GM18868 (cell line): ENCODE measurements at regions not wholly inside any gene's neighbourhood (a gene's known extent, or its start where the extent isn't known, plus 50 kb on each side); places are given as distances from the start of the nearest gene placed in this dataset.
"Not testable (repeated sequence)": the region's sequence is repeated elsewhere in the genome, so short reads cannot be mapped to it uniquely, and the experiment has no call there.

Experiments
- ATAC-seq: cut with Tn5 transposase; IDR thresholded peaks from one replicate; pipeline ENCODE4 v1.9.1; 2021; ENCODE audit warnings: mild to moderate bottlenecking, moderate library complexity; ENCODE audit not compliant: unreplicated experiment

DNA sequence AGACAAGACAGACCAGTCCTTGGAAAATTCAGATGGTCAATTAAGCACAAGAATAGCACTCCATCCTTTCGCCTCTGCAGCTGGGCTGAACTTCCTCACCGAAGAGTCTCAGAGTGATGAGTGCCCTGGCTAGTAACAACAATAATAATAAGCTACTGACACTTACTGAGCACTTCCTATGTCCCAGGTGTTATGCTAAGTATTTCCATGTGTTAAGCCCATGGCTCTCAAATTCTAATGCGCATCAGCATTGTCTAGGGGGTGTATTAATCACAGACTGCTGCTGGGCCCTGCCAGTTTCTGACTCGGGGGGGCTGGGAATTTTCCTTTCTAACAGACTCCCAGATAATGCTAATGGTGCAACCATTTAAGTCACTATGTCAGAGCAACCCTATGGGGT lies 118.2 kb upstream of the LRFN2 start:
- no peak for ATAC-seq

GRCh38 chr6:40701352-40702007 lies 114.3 kb upstream of the LRFN2 start:
- ATAC-seq: no peak

DNA sequence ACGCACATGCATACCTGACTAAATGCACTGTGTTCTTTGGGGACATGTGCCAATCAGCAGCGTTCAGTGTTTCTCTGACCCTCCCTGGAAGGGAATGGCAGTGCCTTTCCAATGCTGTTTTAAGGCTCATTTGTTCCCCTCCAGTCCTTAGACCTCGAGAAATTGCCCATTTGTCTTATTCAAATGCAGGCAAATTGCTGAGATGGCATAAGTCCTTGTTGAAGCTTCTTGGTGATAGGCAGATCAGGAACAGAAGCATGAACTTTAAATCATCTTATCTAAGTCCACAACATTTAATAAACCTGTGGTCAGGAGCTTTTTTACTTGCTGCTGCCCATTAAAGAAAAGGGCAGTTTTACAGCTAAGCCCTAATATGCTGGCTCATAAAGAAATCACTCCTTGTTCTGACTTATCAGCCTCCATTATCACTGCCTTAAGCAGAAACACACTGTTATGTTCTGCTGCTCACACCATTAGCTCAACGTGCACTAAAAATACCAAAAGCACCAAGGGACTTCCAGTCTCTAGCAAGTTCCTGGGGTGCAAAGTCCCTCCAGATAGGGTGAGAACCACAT lies 112.9 kb upstream of the LRFN2 start:
- no peak for ATAC-seq

- no peak for ATAC-seq
Observed at GRCh38 chr6:40695750-40696415, 108.7 kb upstream of the LRFN2 start.

DNA sequence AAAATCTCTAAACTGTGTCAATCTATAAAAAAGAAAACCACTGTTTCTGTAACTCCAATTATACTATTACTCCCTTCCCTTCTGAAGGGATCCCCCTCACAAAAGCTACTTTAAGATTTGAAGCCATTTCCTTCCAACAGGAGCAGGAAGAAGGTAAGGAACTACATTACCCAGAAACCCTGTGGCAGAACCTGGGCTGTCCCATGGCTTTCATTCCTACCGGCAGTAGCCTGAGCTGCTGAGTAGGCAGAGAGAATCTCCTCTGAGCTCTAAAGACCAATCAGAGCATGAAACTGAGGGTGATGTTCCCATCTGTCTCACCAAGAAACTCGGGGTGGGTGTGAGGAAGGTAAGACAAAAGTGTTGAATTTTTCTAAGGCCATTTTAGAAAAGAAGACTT lies 108.0 kb upstream of the LRFN2 start:
- no peak for ATAC-seq

GRCh38 chr6:40693768-40694167 lies 106.6 kb upstream of the LRFN2 start:
- ATAC-seq: no peak

DNA sequence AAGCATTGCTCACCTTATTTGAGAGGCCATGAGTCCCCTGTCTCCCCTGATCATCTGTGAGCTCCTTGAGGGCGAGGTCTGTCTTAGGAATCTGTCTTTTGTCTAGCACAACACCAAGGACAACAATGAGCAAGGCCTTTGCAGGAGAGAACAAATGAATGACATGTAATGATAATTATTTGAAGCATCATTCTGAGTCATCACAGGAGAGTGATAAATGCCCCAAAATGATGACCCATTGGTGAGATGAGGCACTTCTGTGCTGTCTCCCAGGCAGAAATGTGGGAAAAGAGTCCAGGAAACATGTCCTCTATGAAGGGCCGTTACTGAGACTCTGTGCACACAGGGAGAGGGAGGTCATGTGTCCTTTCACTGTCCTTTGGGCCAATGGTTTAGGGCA lies 105.2 kb upstream of the LRFN2 start:
- ATAC-seq: no peak

- ATAC-seq: no peak
Observed at GRCh38 chr6:40689185-40689584, 102.0 kb upstream of the LRFN2 start.

DNA sequence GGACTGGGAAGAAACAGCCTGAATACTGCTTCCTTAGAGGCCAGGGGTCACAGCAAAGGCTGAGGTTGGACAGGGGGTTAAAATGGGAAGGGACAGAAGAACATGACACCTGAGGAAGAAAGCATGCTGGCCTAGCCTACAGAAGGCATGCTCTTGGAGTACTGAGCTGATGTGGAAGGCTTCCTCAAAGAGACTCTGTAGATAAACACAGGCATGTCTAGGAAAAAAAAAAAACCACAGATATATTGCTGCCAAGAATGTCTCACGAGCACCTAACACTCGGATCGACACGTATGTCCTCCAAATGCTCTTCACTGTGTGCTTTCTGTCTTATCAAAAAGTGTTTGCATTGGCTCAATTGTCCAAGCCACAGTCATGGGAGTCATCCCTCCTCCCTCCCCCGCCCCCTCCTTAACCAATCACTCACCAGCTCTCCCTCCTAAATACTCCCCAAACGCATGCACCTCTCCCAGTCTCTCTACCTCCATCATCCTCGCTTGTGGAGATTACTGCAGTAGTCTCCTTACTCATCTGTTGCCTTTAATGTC lies 101.1 kb upstream of the LRFN2 start:
- no peak for ATAC-seq

- ATAC-seq: no peak
Observed at GRCh38 chr6:40685862-40686261, 98.7 kb upstream of the LRFN2 start.

- no peak for ATAC-seq
Observed at GRCh38 chr6:40681622-40682021, 94.5 kb upstream of the LRFN2 start.

GRCh38 chr6:40678941-40679340 lies 91.8 kb upstream of the LRFN2 start:
- no peak for ATAC-seq

DNA sequence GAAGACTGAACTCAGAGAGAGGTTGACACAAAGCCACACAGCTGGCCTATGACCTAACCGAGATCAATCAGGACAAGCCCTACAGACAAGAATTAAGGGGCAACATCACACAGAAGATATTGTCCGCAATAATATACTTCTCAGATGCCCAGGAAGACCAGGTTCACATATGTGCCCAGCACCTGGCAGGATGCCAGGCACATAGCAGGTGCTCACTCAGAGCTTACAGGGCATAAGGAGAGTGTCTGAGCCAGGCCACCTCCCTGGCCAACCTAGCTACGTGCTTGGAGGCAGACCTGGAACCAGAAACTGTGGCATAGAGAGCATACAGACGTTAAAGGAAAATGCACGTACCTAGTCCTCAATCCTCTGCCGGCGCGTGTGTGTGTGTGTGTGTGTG lies 87.0 kb upstream of the LRFN2 start:
- ATAC-seq: no peak

DNA sequence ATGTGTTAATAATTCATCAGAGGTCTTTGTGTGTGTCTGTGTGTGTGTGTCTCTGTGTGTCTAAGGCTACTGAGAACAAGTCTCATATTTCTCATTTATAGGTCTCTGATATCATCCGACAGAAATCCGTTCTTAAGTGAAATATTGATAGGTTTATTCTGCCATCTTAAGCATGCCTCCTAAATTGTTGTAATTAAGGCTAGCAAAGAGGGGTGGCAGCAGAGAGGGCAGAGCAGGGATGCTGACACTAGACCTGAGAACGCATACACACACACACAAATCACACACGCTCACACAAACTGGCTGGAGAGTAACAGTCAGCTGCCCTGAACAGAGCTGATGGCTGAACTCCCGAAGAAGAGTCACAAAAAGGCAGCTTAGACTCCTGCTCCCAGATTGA lies 84.9 kb upstream of the LRFN2 start:
- no peak for ATAC-seq

DNA sequence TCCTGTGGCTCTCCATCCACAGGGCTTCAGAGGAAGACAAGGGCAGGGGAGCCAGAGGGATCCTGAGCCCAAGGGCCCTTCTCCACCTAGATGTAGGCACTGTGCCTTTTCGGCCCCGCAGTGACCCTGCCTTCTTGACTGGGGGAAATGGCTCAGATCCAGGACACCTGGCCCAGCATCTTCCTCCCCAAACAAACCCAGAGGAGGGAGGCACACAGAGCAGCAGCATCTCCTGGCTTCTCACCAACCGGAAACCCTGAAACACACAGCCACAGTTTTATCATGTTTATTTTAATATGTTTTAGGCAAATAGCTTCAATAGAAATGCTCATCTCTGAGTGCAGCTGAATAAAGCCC lies 84.5 kb upstream of the LRFN2 start:
- no peak for ATAC-seq

GRCh38 chr6:40671001-40671693 lies 84.0 kb upstream of the LRFN2 start:
- ATAC-seq: no peak

- ATAC-seq: no peak
Observed at GRCh38 chr6:40669343-40669742, 82.2 kb upstream of the LRFN2 start.

DNA sequence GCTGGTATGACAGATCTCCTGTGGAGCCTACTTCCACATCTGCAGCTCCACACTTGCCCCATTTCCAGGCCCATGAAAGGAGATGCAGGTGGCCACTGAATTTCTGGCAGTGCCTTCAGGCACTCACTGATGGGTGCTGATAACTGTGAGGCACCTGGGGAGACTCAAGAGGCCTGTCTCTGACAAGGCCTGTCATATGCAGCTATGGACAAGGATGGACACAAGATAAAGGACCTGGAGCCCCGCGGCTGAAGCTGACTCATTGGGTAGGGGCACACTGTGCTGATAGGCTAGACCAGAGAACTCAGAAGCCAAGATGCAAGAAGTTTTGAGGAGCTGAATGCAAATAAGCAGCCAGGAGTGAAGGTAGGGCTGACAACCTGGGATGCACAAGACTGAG lies 81.0 kb upstream of the LRFN2 start:
- ATAC-seq: no peak

GRCh38 chr6:40666530-40666929 lies 79.4 kb upstream of the LRFN2 start:
- no peak for ATAC-seq

- no peak for ATAC-seq
Observed at GRCh38 chr6:40661726-40662125, 74.6 kb upstream of the LRFN2 start.

DNA sequence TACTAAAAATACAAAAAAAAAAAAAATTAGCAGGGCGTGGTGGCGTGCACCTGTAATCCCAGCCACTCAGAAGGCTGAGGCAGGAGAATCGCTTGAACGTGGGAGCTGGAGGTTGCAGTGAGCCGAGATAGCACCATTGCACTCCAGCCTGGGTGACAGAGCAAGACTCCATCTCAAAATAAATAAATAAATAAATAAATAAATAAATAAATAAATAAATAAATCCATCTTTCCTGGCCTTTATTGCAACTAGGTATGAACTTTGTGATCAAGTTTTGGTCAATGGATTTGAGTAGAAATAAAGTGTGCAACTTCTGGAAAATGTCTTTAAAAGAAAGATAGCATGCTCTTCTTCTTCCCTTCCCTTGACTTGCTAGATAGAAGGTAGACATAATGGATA lies 69.6 kb upstream of the LRFN2 start:
- not testable (repeated sequence) for ATAC-seq

- ATAC-seq: no peak
Observed at GRCh38 chr6:40654828-40655227, 67.7 kb upstream of the LRFN2 start.
